ENCODE measurements at regions not wholly inside any gene's neighbourhood (a gene's known extent, or its start where the extent isn't known, plus 50 kb on each side); places are given as distances from the start of the nearest gene placed in this dataset.

DNA sequence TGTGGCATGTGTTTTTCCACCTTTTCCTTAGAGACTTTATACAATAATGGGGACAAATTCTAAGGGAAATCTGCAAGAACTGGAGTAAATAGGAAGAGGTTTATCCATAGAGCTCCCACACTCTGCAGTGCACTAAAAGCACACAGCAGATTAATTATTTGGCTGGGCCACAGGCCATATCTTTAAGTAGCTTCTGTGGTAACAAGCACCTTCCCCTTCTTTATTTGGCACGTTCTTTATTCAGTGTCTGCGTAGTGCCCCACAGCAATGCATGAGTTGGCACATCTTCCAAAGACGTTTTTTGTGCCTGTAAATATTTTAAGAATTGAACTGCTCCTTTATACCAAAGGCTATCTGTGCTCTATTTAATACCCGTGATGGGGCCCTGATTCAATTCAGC is 104.9 kb upstream of the MBL2 start:
- H3K27me3 Mint-ChIP-seq: no peaks in the 10 kb centered on the region
- no peaks in the 10 kb centered on the region for H3K9me3 Mint-ChIP-seq (ENCODE audit: insufficient read depth)
- Histone ChIP-seq H2AFZ (ENCODE audit: insufficient read depth, low read depth, low read length, poor library complexity, severe bottlenecking) (no peak overlapping the region), H4K20me1 (ENCODE audit: control insufficient read depth, insufficient read depth, low read length, poor library complexity, severe bottlenecking) (no peaks in the 10 kb centered on the region), H3K4me2 (replicated peaks; ENCODE audit: low read depth, low read length, poor library complexity, severe bottlenecking) (no peak overlapping the region), H3K4me3 (ENCODE audit: control extremely low read depth in 1 of 5, extremely low read depth in 1 of 5, insufficient read depth in 1 of 5, low read depth in 2 of 5, low read length in 4 of 5) (no peak overlapping the region), H3K9ac (ENCODE audit: low read length) (no peak overlapping the region), H3K27ac (ENCODE audit: low read length in 2 of 2) (no peak overlapping the region), H3K4me1 (ENCODE audit: control insufficient read depth in 2 of 2, insufficient read depth in 2 of 2, low read length in 2 of 2) (no peaks in the 10 kb centered on the region), H3K9me3 (ENCODE audit: control extremely low read depth in 1 of 3, control insufficient read depth in 2 of 3, insufficient read depth in 1 of 3, low read length in 2 of 3) (no peaks in the 10 kb centered on the region), H3K79me2 (ENCODE audit: control insufficient read depth, insufficient read depth, low read length) (no peaks in the 10 kb centered on the region), H3K27me3 (replicated peaks in 1 of 4; ENCODE audit: control extremely low read depth in 1 of 4, control insufficient read depth in 3 of 4, insufficient read depth in 4 of 4, low read length in 3 of 4) (no peaks in the 10 kb centered on the region), H3K36me3 (replicated peaks in 1 of 2; ENCODE audit: control extremely low read depth in 1 of 2, control insufficient read depth in 1 of 2, extremely low read depth in 1 of 2, insufficient read depth in 2 of 2, low read length in 1 of 2) (no peaks in the 10 kb centered on the region)
- ChIA-PET POLR2A (no interaction called here), CTCF (no interaction called here)
- ATAC-seq (ENCODE audit: low read depth): no peak
- intact Hi-C loops (cut with micrococcal nuclease): no loop called here
- no CpG with 5 or more reads among the region's 4 CpGs for WGBS (ENCODE audit: insufficient coverage)
- no peak overlapping the region for H3K27ac Mint-ChIP-seq
- TF ChIP-seq EZH2 (IDR thresholded peaks at IDR 0.05; ENCODE audit: borderline replicate concordance, insufficient read depth, low read depth, low read length, poor library complexity, severe bottlenecking): no peak
- TF ChIP-seq, protein P1, sequence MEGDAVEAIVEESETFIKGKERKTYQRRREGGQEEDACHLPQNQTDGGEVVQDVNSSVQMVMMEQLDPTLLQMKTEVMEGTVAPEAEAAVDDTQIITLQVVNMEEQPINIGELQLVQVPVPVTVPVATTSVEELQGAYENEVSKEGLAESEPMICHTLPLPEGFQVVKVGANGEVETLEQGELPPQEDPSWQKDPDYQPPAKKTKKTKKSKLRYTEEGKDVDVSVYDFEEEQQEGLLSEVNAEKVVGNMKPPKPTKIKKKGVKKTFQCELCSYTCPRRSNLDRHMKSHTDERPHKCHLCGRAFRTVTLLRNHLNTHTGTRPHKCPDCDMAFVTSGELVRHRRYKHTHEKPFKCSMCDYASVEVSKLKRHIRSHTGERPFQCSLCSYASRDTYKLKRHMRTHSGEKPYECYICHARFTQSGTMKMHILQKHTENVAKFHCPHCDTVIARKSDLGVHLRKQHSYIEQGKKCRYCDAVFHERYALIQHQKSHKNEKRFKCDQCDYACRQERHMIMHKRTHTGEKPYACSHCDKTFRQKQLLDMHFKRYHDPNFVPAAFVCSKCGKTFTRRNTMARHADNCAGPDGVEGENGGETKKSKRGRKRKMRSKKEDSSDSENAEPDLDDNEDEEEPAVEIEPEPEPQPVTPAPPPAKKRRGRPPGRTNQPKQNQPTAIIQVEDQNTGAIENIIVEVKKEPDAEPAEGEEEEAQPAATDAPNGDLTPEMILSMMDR (IDR thresholded peaks at IDR 0.05): no peak
- no peak for DNase-seq
- no peak overlapping the region for H3K4me3 Mint-ChIP-seq
- H3K4me1 Mint-ChIP-seq: no peaks in the 10 kb centered on the region

DNA sequence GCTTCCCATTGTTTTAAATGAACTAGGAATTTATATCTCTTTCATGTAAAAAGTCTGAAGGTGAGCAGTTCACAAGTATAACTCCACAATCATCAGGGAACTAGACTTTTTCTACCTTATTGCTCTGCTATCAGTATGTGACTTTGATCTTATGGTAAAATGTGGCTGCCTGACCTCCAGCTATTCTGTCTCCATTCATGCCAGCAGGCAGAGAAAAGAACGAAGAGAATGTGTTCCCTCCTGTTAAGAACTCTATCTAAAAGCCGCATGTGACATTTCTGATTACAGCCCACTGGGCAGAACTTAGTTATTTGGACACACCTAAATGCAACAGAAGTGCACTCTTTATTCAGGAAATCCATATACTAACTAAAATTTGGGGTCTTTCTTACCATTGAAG is 102.8 kb upstream of the MBL2 start:
- no peaks in the 10 kb centered on the region for H3K27me3 Mint-ChIP-seq
- Histone ChIP-seq H3K27ac (ENCODE audit: low read length in 2 of 2) (no peak overlapping the region), H3K9ac (ENCODE audit: low read length) (no peak overlapping the region), H4K20me1 (ENCODE audit: control insufficient read depth, insufficient read depth, low read length, poor library complexity, severe bottlenecking) (no peaks in the 10 kb centered on the region), H3K9me3 (ENCODE audit: control extremely low read depth in 1 of 3, control insufficient read depth in 2 of 3, insufficient read depth in 1 of 3, low read length in 2 of 3) (peaks cover 0 to 4% (median 0%) of the 10 kb centered on the region in 3 donors), H3K4me1 (ENCODE audit: control insufficient read depth in 2 of 2, insufficient read depth in 2 of 2, low read length in 2 of 2) (no peaks in the 10 kb centered on the region), H3K27me3 (replicated peaks in 1 of 4; ENCODE audit: control extremely low read depth in 1 of 4, control insufficient read depth in 3 of 4, insufficient read depth in 4 of 4, low read length in 3 of 4) (no peaks in the 10 kb centered on the region), H3K4me3 (ENCODE audit: control extremely low read depth in 1 of 5, extremely low read depth in 1 of 5, insufficient read depth in 1 of 5, low read depth in 2 of 5, low read length in 4 of 5) (no peak overlapping the region), H3K4me2 (replicated peaks; ENCODE audit: low read depth, low read length, poor library complexity, severe bottlenecking) (no peak overlapping the region), H3K36me3 (replicated peaks in 1 of 2; ENCODE audit: control extremely low read depth in 1 of 2, control insufficient read depth in 1 of 2, extremely low read depth in 1 of 2, insufficient read depth in 2 of 2, low read length in 1 of 2) (no peaks in the 10 kb centered on the region), H2AFZ (ENCODE audit: insufficient read depth, low read depth, low read length, poor library complexity, severe bottlenecking) (no peak overlapping the region), H3K79me2 (ENCODE audit: control insufficient read depth, insufficient read depth, low read length) (no peaks in the 10 kb centered on the region)
- ChIA-PET CTCF (no interaction called here), POLR2A (no interaction called here)
- TF ChIP-seq, protein P1 (IDR thresholded peaks at IDR 0.05): no peak
- TF ChIP-seq EZH2 (IDR thresholded peaks at IDR 0.05; ENCODE audit: borderline replicate concordance, insufficient read depth, low read depth, low read length, poor library complexity, severe bottlenecking): no peak
- H3K4me3 Mint-ChIP-seq: no peak overlapping the region
- no peak overlapping the region for H3K27ac Mint-ChIP-seq
- H3K4me1 Mint-ChIP-seq: no peaks in the 10 kb centered on the region
- intact Hi-C loops (cut with micrococcal nuclease): no loop called here
- ATAC-seq (ENCODE audit: low read depth) (no peak), DNase-seq (no peak)
- H3K9me3 Mint-ChIP-seq (ENCODE audit: insufficient read depth): no peaks in the 10 kb centered on the region
- 94% methylated on average over 2 of the region's 2 CpGs for WGBS (ENCODE audit: insufficient coverage)

Measured in B cell (primary cell).